Subcutaneous abdominal adipose tissue (tissue), 5 donors: ENCODE measurements at regions not wholly inside any gene's neighbourhood (a gene's known extent, or its start where the extent isn't known, plus 50 kb on each side); places are given as distances from the start of the nearest gene placed in this dataset.

Experiments used
- H3K27ac ChIP-seq: one replicate; pipeline ENCODE4 v1.7.0; 2013; ENCODE audit warnings: low read depth, mild to moderate bottlenecking, inconsistent platforms, low read length, moderate library complexity
- H3K27me3 ChIP-seq, 5 donors: one replicate each; pipeline ENCODE4 v1.7.0; 2013; ENCODE audit warnings: low read length in 5 of 5, inconsistent platforms in 1 of 5; ENCODE audit not compliant: control insufficient read depth in 5 of 5, insufficient read depth in 4 of 5
- H3K36me3 ChIP-seq, 5 donors: one replicate each; pipeline ENCODE4 v1.7.0; 2013; ENCODE audit warnings: low read length in 5 of 5; ENCODE audit not compliant: control insufficient read depth in 5 of 5, insufficient read depth in 5 of 5
- H3K4me1 ChIP-seq, 5 donors: one replicate each; pipeline ENCODE4 v1.7.0; 2013; ENCODE audit warnings: low read length in 5 of 5, mild to moderate bottlenecking in 3 of 5, moderate library complexity in 1 of 5; ENCODE audit not compliant: control insufficient read depth in 5 of 5, insufficient read depth in 5 of 5
- H3K4me3 ChIP-seq, 5 donors: one replicate each; pipeline ENCODE4 v1.7.0; 2013; ENCODE audit warnings: low read length in 5 of 5, low read depth in 1 of 5
- H3K9ac ChIP-seq, 5 donors: one replicate each; pipeline ENCODE4 v1.7.0; 2013; ENCODE audit warnings: low read length in 5 of 5, mild to moderate bottlenecking in 4 of 5, moderate library complexity in 3 of 5
- H3K9me3 ChIP-seq, 5 donors: one replicate each; pipeline ENCODE4 v1.7.0; 2013; ENCODE audit warnings: low read length in 5 of 5; ENCODE audit not compliant: control insufficient read depth in 5 of 5
- donor health status: healthy.
- donor health status: healthy.
- donor health status: healthy.
- donor health status: healthy.
- donor health status: healthy.

DNA sequence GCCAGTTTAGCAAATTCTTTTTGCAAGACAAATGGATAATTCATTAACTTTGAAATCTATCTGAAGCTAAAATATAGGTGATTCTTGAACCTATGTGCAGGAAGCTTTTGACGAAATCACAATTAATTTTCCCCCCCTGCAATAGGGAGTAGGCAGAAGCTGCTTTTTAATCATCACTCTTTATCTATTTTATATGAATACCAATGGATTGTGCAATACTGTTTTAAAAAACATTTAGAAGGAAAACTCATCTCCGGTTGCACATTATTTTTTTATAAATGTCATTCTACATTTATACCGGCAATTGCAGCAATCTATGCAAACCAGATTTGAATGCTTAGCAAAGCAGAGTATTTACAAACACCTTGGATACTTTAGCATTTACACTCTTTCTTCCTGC is 121.1 kb upstream of the TMCO5A start:
- no peaks in the 10 kb centered on the region for H3K9me3 ChIP-seq
- no peak overlapping the region for H3K27ac ChIP-seq
- H3K27me3 ChIP-seq = no peaks in the 10 kb centered on the region
- no peaks in the 10 kb centered on the region for H3K4me1 ChIP-seq
- no peaks in the 10 kb centered on the region for H3K36me3 ChIP-seq
- H3K4me3 ChIP-seq = no peak overlapping the region
- no peak overlapping the region for H3K9ac ChIP-seq

DNA sequence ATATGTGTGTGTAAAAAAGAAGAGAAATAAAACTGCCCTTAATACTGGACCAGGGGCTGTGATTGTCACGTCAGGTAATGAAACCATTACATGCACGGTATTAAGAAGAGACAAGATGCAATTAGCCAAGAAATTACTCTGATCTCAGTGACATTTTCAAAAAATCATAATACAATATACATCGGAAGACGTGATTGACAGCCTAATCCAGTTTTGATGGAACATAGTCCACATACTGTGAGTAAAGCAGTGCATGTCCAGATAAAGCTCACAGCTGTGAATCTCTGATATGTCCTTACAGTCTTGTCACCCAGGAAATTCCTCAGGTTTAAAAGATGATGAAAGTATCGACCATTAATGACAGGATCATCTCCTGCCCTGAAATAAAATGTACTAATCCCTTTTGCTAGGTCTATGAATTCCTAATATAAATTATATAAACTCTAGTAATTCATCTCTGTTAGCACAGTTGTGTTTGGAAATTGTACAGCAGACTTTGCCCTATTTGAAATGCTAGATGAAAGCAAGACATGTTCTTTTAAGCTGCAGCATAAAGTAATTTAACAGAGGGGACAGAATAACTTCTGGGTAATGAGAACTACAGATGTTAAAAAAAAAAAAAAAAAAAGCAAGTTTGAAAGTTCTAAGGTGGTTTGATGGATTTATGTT is 119.5 kb upstream of the TMCO5A start:
- Histone ChIP-seq H3K9me3 (no peaks in the 10 kb centered on the region), H3K9ac (no peak overlapping the region), H3K27me3 (no peaks in the 10 kb centered on the region), H3K4me3 (no peak overlapping the region), H3K27ac (no peak overlapping the region), H3K4me1 (no peaks in the 10 kb centered on the region), H3K36me3 (no peaks in the 10 kb centered on the region)

DNA sequence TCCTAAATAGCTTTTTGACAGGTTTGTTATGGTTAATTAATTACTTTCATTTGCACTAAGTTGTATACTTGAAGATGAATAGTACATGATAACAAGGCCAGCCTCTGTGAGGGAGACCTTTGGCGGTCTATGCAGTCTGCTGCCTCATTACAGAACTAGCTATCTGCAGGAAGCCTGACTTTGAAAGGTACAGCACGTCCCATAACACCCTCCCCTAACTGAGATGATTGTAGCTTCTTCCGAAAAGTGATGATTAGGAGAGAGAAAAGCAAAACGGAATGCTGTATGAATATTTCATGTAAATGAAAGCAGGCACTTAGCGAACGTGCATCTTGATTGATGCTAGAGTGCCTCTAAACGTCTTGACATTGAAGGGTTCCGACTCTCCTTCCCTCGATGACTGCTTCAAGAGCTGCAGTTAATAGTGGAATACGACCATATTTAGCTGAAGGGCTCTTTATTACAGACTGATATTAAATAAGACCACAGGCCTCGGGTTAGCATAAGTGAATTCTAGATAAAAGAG is 116.2 kb upstream of the TMCO5A start:
- Histone ChIP-seq H3K4me3 (no peak overlapping the region), H3K27me3 (no peaks in the 10 kb centered on the region), H3K4me1 (no peaks in the 10 kb centered on the region), H3K9ac (no peak overlapping the region), H3K36me3 (no peaks in the 10 kb centered on the region), H3K27ac (no peak overlapping the region), H3K9me3 (no peaks in the 10 kb centered on the region)

DNA sequence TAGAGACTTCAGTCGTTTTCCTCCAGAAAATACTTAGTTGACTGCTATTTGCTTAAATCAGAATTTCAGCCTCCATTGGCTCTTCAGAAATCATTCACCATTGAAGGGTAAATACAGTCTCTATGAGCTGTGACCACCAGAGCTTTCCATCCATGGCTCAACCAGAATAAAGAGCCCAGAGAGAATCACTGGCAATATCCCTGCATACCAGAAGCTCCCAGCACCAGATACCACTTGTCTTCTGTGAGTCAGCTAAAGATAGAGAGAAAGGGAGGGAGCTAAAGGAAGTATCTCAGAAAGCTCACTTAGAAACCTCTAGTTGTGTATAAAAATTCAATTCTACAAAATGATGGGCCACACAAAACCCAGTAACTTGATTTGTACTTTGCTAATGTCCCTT is 115.2 kb upstream of the TMCO5A start:
- no peaks in the 10 kb centered on the region for H3K36me3 ChIP-seq
- no peak overlapping the region for H3K4me3 ChIP-seq
- no peaks in the 10 kb centered on the region for H3K9me3 ChIP-seq
- no peak overlapping the region for H3K9ac ChIP-seq
- H3K27me3 ChIP-seq = no peaks in the 10 kb centered on the region
- no peaks in the 10 kb centered on the region for H3K4me1 ChIP-seq
- H3K27ac ChIP-seq = no peak overlapping the region

DNA sequence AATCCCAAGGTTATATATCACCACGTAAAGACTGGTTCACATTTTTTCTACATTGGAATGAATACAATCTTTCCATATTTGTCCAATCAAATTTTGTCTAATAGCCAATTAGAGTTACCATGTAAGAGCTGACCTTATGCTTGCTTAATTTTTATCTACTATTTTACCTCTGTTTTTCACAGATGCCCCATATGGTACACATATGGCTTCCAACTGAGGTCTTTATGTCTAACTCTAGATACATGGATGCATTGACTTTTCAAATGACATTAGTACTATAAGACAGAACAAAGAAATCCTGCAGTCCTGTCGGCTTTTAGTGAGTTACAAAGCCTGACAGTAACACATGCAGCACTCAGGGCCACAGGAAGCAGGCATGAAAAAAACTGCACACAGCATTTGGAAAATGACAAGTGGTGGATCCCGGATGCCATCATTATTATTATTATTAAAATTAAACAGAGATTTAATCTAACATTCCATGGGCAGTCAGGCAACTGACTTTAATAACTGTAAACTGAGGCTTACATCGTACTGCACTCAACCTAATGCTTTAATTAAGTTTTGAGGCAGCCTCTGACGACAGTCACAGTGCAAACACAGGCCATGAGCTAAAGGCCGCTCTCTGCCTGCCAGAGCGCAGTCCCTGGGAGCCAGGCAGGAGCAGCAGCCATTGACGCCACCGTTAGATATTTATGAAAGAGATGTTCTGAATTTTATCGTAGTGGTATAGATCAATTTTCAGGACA is 113.9 kb upstream of the TMCO5A start:
- H3K9me3 ChIP-seq = no peaks in the 10 kb centered on the region
- no peak overlapping the region for H3K9ac ChIP-seq
- no peaks in the 10 kb centered on the region for H3K4me1 ChIP-seq
- no peaks in the 10 kb centered on the region for H3K36me3 ChIP-seq
- no peaks in the 10 kb centered on the region for H3K27me3 ChIP-seq
- no peak overlapping the region for H3K4me3 ChIP-seq
- H3K27ac ChIP-seq = no peak overlapping the region

DNA sequence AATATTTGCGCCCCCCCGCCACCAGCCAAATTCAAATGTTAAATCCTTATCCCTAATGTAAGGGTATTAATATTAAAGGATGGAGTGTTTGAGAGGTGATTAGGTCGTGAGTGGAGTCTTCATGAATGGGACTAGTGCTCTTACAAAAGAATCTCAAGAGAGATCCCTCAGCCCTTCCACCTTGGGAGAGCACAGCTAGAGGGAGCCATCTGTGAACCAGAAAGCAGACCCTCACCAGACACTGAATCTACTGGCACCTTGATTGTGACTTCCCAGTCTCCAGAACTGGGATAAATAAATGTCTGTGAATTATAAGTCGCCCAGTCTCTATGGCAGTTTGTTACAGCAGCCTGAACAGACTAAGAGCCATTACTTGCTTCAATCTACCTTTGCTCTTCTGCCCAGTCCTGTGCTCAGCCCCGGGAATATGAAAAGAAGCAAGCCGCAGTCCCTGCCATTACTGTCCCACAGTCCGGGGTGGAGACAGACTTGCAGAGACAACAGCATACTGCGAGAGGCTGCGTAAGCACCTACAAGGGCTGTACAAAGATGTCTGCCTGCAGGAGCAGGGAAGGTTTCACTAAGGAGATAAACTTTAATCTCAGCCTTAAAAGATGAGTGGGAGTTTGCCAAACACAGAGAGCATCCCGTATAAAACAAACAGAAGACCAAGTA is 110.7 kb upstream of the TMCO5A start:
- H3K4me3 ChIP-seq = no peak overlapping the region
- no peak overlapping the region for H3K27ac ChIP-seq
- H3K27me3 ChIP-seq = no peaks in the 10 kb centered on the region
- no peaks in the 10 kb centered on the region for H3K9me3 ChIP-seq
- no peaks in the 10 kb centered on the region for H3K4me1 ChIP-seq
- H3K9ac ChIP-seq = no peak overlapping the region
- H3K36me3 ChIP-seq = no peaks in the 10 kb centered on the region

DNA sequence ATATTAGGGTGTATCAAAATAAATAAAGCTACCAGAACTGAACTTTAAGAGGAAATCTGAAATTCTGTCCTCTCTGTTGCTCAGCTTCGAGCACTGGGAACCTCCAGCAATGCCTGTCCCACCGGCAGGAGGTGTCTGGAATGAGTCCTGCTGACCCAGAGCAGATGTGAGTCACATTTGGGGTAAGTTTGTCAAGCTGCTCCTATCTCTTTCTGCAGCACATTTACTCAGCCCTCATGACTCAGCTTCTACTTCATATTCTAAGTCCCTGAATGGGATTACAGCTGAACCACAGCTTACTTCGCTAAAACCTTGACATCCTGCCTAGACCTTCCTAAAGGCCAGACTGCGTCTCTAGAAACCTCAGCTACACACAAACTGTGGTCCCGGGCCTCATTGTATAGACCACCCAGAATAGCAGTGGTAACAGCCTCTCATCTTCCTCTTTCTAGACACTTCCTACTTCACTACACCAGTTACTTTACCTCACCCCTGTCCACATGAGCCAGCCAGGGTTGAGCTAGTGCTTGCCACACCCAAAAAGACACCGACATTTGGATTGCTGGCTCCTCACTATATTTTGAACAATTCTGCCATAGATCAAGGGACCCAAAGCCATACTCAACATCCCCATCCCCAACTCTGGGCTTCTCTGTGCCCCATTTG is 109.6 kb upstream of the TMCO5A start:
- H3K4me3 ChIP-seq = no peak overlapping the region
- no peak overlapping the region for H3K27ac ChIP-seq
- no peak overlapping the region for H3K9ac ChIP-seq
- no peaks in the 10 kb centered on the region for H3K36me3 ChIP-seq
- no peaks in the 10 kb centered on the region for H3K9me3 ChIP-seq
- no peaks in the 10 kb centered on the region for H3K4me1 ChIP-seq
- no peaks in the 10 kb centered on the region for H3K27me3 ChIP-seq

DNA sequence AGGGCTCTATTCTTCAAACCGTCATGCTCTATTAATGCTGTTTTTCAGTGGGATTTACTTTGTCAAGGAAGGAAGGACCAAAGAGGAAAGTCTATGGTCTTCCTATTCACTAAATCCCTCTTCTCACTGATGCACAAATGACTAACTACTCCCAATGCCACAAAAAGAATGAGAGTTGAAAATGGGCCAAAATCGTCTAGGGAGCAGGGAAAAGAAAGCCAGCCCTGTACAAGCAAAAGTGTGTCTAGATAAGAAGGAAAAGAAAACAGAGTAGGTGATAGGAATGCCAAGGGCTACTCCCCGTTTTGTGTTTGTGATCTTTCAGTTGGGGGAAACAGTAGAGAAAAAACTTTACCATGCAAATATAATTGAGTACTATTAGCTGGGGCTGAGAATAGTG is 97.2 kb upstream of the TMCO5A start:
- H3K4me1 ChIP-seq = no peaks in the 10 kb centered on the region
- H3K36me3 ChIP-seq = no peaks in the 10 kb centered on the region

DNA sequence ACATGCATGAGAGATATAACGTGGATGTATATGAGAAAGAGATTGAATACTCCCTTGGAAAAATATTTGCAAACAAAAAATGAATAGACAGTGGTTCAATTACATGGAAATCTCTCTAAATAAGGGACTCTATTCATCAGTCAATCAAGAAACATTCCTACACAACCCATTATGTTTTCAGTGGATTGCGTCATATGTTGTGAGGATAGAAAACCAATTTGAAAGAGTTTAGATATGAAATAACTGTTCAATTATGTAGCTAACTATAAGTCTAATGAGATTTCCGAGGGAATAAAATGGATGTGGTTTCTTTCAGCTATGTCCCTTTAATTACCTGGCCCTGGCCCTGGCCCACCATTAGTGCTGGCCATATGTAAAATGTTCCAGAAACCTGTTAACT is 86.7 kb upstream of the TMCO5A start:
- Histone ChIP-seq H3K9me3 (peaks cover 0 to 6% (median 3%) of the 10 kb centered on the region in 5 donors), H3K27me3 (no peaks in the 10 kb centered on the region), H3K9ac (no peak overlapping the region), H3K36me3 (no peaks in the 10 kb centered on the region), H3K27ac (no peak overlapping the region), H3K4me3 (no peak overlapping the region), H3K4me1 (no peaks in the 10 kb centered on the region)

More for the DNA sequence above, 97.2 kb upstream of the TMCO5A start:
- Histone ChIP-seq H3K9ac (no peak overlapping the region), H3K27me3 (no peaks in the 10 kb centered on the region), H3K9me3 (peaks cover 0 to 12% (median 4%) of the 10 kb centered on the region in 5 donors), H3K4me3 (no peak overlapping the region), H3K27ac (no peak overlapping the region)

DNA sequence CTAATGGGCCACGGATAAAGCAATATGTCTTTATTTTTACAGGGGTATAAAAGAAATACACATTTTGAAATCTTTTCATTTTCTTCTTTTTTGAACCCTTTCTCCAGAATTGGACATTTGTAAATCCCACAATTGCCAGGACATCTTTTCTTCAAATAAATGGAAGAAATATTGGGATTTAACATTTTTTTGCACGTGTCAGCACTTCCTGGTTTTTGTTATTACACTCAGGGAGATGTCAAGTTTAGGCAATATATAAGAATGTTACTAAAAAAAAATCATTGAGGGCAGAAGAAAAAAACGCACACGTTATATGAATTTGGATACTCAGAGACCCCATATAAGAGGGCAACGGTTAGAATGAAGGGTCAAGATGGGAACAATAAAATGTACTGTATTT is 78.3 kb upstream of the TMCO5A start:
- Histone ChIP-seq H3K9ac (no peak overlapping the region), H3K4me1 (no peaks in the 10 kb centered on the region), H3K4me3 (no peak overlapping the region), H3K27ac (no peak overlapping the region), H3K9me3 (no peaks in the 10 kb centered on the region), H3K36me3 (no peaks in the 10 kb centered on the region), H3K27me3 (no peaks in the 10 kb centered on the region)
